ENCODE measurements at regions not wholly inside any gene's neighbourhood (a gene's known extent, or its start where the extent isn't known, plus 50 kb on each side); places are given as distances from the start of the nearest gene placed in this dataset.
"Not testable (repeated sequence)": the region's sequence is repeated elsewhere in the genome, so short reads cannot be mapped to it uniquely, and the experiment has no call there.

GRCh38 chr5:91841423-91841822 lies 458.3 kb upstream of the ARRDC3 start:
- DNase-seq, result no peak

GRCh38 chr5:91840412-91840811 lies 457.3 kb upstream of the ARRDC3 start:
- no peak for DNase-seq

- DNase-seq, result no peak
Measured at GRCh38 chr5:91839721-91840120, 456.6 kb upstream of the ARRDC3 start.

GRCh38 chr5:91839233-91839632 lies 456.1 kb upstream of the ARRDC3 start:
- no peak for DNase-seq

DNA sequence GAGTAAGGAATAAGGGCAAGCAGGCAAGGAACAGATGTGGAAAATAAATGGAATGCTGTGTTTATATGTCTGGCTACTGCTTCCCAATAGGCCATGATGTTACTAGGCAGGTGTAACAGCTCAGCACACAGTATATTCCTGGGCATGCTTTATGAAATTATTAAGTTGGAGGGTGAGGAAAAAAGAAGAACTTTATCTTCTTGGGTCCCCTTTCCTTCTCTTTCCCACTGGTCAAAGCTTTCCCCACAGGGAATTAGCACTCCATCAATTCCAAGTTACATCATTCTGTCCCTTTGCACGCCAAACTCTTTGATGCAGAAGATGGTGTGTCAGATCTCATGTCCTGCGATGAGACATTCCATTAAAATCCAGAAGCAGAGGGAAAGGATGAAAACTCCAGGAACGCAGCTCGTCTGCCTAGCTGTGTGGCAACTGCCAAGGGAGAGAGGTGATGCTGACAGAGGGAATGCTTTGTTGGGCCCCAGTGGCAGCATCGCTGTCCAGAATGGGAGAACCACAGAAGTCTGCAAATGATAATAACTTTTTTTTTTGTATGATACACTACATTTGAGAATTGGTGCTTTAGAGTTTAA lies 447.3 kb upstream of the ARRDC3 start:
- no peak for DNase-seq

DNA sequence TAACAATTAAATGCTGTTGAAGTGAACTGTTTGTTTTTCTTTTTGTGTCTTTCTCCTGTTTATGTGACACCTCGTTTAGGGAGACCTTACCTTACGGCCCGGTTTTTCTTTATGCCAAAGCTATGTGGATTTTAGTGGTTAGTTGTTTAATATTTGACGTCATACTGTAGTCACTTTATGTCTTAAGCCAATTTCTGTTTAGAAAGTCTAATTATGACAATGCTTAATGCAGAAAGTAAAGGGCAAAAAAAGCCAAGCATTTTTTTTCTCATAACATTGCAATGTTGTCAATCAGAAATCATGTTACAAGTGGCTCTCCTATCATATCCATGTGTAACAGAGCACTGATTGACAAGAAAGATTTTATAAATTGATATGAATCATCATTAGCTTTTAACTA lies 442.5 kb upstream of the ARRDC3 start:
- DNase-seq, result no peak

DNA sequence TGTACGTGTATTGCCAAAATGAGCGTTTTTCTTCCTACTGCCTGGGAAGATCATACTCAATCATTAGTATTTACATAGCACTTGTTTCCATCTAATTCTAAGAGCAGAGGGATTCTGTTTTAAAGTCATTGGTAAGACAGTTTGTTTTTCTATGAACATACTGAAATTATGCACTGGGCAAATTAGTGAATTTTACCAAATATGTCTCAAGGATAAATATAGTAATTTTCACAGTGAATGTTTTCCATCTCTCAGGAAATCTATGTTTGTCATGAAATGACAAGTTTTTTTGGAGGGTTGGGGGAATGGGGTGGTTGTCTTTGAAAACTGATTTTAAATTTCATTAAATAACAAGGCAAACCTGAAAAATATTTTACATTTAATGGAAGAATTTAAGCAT lies 441.3 kb upstream of the ARRDC3 start:
- no peak for DNase-seq

GRCh38 chr5:91820874-91821273 lies 437.8 kb upstream of the ARRDC3 start:
- DNase-seq, result no peak

- no peak for DNase-seq
Measured at GRCh38 chr5:91816681-91817080, 433.6 kb upstream of the ARRDC3 start.

DNA sequence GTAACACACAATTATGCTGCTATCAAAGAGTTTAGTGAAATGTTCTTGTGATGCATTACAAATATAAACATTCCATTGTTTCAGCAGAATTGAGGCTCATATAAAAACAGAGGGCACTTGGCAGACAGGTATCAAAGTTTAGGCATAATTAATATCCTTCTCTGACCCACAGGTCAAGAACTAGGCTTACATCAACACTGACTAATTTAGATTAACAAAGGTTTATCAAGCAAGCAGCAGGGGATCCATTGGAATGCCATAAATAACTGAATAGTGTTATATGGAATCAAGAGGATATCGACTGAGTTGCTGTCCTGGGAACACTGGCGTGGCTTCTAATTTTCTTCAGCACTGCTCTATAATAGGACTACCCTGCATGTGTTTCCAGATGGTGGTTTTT lies 414.5 kb upstream of the ARRDC3 start:
- DNase-seq, result no peak

DNA sequence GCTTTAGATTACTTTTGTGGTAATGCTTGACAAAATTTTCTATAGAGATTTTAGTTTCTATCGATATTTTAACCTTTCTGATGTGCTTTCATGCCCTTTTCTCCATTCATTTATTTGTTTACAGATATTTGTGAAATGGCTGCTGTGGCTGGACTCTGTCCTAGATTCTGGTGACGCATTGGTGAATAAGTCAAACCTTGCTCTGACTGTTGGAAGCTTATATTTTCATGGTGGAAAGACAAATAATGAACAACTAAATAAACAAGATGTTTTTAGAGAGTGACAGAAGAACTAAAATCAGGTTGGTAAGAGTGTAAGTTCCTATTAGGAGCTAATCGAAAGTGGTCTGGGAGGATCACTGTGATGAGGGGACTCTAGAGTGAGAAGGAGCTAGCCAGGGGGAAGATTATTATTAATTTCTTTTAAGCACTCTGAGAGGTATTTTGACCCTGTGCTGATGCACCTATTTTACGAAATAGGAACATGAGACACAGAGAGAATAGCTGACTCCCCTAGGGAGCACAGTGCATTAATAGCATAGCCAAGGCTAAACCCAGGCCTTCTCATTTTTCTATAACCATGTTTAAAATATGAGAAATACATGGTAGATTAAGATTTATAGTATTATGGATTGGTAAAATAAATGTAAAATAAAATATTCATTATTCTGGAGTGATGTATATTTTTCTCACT lies 411.9 kb upstream of the ARRDC3 start:
- DNase-seq, result no peak

GRCh38 chr5:91794455-91794854 lies 411.3 kb upstream of the ARRDC3 start:
- DNase-seq, result no peak

- no peak for DNase-seq
Measured at GRCh38 chr5:91787718-91788117, 404.6 kb upstream of the ARRDC3 start.

GRCh38 chr5:91777671-91778070 lies 394.6 kb upstream of the ARRDC3 start:
- DNase-seq, result no peak

- DNase-seq, result no peak
Measured at GRCh38 chr5:91776249-91776648, 393.1 kb upstream of the ARRDC3 start.

- DNase-seq, result no peak
Measured at GRCh38 chr5:91770400-91770799, 387.3 kb upstream of the ARRDC3 start.

GRCh38 chr5:91757383-91757782 lies 374.3 kb upstream of the ARRDC3 start:
- DNase-seq, result not testable (repeated sequence)

GRCh38 chr5:91754990-91755389 lies 371.9 kb upstream of the ARRDC3 start:
- no peak for DNase-seq

GRCh38 chr5:91744470-91744869 lies 361.4 kb upstream of the ARRDC3 start:
- not testable (repeated sequence) for DNase-seq

DNA sequence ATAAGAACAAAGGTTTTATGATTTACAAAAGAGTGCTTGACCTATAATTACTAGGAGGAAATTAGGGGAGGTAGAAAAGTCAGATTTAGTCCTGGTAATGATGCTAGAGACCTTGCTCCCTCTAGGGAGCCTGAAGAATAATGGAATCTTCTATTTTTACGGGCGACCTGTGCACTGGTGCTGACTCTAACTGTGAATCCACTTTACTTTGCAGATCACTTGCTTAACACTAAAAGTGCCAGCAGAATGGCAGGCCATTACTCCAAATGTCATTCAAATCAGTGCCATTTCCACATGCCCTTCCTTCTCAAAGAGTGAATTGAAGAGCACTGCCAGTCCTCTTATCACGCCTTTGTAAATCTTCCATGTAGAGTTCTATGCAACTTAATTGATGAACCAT lies 359.4 kb upstream of the ARRDC3 start:
- DNase-seq, result no peak

DNA sequence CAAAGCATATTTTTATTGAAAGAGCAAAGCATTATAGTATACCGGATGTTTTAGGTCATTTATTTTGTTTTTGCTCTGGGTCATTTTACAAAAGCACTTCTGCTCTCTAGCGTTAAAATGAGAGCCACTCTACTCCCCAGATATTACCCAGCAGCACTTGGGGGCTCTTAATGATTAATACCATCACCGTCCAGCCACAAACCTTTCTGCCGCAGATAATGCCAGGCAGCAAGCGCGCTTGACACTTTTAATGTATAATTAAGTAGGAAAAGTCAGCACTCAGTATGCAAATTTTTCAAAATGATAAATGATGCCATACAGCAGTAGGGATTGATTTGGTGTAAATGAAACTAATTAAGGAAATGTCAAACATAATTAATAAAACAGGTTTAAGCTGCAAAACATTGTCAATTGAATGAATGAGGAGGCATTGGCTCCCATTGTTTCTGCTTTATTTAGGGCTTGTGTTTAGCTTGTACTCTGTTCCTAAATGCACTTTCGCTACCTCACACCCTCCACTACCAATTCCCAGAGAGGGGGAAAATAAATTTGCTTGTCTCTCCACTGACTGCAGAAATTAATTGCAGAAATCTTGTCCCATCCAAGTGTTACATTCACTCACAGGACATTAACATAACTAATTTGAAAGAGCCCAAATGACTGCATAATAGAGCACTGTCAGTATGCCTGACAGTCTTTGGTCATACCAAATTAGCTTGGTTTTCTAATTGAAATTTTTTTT lies 358.8 kb upstream of the ARRDC3 start:
- no peak for DNase-seq

- DNase-seq, result no peak
Measured at GRCh38 chr5:91730026-91730425, 346.9 kb upstream of the ARRDC3 start.

- no peak for DNase-seq
Measured at GRCh38 chr5:91727463-91727862, 344.3 kb upstream of the ARRDC3 start.

Measured in renal pelvis (tissue), 1 donor.